Fibroblast of skin of right biceps (primary cell): ENCODE measurements at regions not wholly inside any gene's neighbourhood (a gene's known extent, or its start where the extent isn't known, plus 50 kb on each side); places are given as distances from the start of the nearest gene placed in this dataset.

Experiments used
- DNase-seq: peaks from one replicate; pipeline ENCODE4 v3.0.0-alpha.2; 2013

DNA sequence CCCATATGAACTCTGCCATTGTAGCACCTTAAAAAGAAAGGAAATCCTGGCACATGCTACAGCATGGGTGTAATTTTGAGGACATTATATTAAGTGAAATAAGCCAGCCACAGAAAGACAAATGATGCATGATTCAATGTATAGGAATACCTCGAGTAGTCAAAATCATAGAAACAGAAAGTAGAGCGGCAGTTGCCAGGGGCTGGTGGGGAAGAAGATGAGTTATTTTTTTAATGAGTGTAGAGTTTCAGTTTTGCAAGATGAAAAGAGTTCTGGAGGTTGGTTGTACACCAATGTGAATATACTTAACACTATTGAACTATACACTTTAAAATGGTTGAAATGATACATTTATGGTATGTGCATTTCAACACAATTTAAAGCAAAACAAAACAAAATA, 133.0 kb downstream of the ZDHHC21 start:
- DNase-seq, result no peak

- DNase-seq, result peak; percentile 26
These were observed 138.3 kb downstream of the ZDHHC21 start for GRCh38 chr9:14554886-14555285.

GRCh38 chr9:14547245-14548060, 145.8 kb downstream of the ZDHHC21 start:
- no peak for DNase-seq

GRCh38 chr9:14546693-14547092, 146.5 kb downstream of the ZDHHC21 start:
- no peak for DNase-seq

DNA sequence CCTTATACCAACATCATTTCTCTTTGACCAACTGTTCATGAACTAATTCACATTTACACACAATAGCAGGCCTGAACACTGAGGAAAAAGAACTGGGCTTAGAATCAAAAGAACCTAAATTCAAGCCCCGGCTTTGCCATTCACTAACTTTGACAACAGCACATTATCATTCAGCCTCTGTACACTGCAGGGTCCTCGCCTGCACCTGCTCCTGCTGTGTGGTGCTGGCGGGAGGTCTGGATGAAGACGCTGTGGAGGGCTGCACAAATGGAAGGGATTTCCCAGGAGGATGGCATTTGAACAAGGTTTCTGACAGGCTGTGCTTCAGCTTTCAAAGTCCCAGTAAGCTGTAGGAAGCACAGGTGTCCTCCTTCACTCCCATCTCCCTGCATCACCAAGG, 151.2 kb downstream of the ZDHHC21 start:
- DNase-seq, result no peak

DNA sequence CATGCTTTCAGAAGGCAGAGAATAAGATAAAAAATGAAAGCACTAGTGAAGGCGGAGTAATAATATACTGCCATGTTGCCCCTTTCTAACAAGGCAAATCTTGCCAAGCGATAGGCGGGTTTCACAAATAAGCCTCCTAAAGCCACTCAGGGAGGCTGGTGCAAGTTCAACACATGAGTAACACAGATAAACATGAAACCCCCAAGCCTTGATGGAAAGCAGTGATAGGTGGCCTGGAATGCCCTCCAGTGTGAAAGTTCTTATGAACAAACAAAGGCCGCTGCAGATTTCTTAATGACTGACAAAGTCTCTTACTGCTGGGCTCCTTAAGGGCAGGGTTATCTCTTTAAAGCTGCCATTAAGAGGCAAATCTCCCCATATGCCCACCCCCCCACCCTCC, 154.7 kb downstream of the ZDHHC21 start:
- DNase-seq, result no peak

GRCh38 chr9:14535161-14535955, 157.9 kb downstream of the ZDHHC21 start:
- DNase-seq, result no peak

GRCh38 chr9:14533867-14534640, 159.2 kb downstream of the ZDHHC21 start:
- DNase-seq, result no peak

GRCh38 chr9:14532456-14533115, 160.6 kb downstream of the ZDHHC21 start:
- DNase-seq, result no peak

- DNase-seq, result no peak
These were observed 161.6 kb downstream of the ZDHHC21 start for GRCh38 chr9:14531341-14532269.

DNA sequence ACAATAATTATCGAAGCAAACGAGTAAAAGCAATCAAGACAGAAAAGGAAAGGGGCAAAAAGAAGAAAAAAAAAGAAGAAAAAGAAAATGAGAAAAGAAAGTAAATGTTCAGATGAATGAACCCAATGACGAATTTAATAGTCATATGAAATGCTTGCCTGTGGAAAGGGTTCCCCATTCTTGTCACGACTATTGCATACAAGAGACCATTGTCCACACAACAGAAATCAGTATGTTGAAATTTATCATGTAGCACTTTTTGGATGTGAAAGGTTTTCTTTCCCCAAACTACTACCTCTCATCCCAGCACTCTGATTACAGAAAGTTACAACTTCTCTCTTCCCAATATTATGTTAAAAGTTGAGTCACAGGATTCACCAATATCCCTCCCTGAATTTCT, 162.4 kb downstream of the ZDHHC21 start:
- no peak for DNase-seq

DNA sequence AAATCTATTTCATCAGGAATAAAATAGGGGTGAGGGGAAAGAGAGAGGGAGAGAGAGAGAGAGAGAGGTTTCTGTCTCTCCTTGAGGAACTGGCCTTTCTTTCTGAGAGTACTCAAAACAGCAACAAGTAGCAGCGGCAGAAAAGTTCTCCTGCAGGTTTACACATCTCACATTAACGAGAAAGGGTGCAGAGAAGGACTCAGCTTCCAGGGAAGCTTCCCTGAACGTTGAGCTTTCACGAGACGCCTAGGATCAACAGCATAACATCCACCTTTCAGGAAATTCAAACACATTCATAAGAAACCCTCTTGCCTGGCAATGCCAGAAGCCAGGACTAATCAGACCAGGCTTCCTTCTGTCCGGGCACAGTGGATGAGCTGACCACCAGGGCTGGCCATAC, 162.9 kb downstream of the ZDHHC21 start:
- no peak for DNase-seq

DNA sequence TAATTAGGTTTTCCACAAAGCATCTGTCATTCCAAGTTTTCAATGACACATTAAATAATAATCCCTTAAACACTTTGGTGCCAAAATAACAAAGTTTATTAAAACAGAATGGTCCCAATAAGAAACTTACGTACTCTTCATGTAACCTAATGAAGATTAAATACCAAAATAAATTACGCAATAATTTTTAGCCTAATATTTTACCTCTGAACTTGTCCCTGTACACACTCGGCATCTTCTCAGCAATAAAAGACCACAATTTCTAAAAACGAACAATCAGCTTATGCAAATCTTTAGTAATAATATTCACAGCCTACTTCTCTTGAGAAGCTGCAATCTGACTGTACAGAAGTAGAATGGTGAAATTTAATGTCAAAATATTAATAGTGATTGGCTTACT, 163.6 kb downstream of the ZDHHC21 start:
- DNase-seq, result no peak

DNA sequence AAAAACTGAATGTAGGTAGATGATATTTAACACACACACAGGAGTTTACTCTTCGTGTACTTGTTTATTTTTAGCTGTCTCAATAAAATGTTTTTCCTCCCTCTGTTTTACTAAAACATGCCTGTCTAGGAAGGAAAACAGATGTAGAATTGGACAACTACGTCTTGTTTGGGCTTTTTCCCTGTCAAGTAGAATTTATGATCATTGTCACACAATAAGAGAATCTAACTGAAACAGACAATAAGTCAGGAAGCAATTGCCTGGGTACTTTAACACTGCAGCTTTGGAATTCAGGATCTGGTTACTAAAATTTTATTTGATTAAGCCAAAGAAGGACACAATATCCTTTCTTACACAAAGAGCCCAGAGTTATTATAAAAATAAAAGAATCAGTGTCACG, 164.2 kb downstream of the ZDHHC21 start:
- DNase-seq, result no peak

GRCh38 chr9:14526504-14526903, 166.7 kb downstream of the ZDHHC21 start:
- no peak for DNase-seq

- DNase-seq, result no peak
These were observed 167.4 kb downstream of the ZDHHC21 start for GRCh38 chr9:14525856-14526255.

- no peak for DNase-seq
These were observed 168.2 kb downstream of the ZDHHC21 start for GRCh38 chr9:14524873-14525515.

GRCh38 chr9:14523545-14523944, 169.7 kb downstream of the ZDHHC21 start:
- DNase-seq, result no peak

- DNase-seq, result no peak
These were observed 170.4 kb downstream of the ZDHHC21 start for GRCh38 chr9:14522627-14523379.

- DNase-seq, result no peak
These were observed 172.9 kb downstream of the ZDHHC21 start for GRCh38 chr9:14520341-14520740.
